ENCODE measurements at regions not wholly inside any gene's neighbourhood (a gene's known extent, or its start where the extent isn't known, plus 50 kb on each side); places are given as distances from the start of the nearest gene placed in this dataset.
"Not testable (repeated sequence)": the region's sequence is repeated elsewhere in the genome, so short reads cannot be mapped to it uniquely, and the experiment has no call there.

GRCh38 chr5:108579236-108579635 lies 168.5 kb upstream of the FER start:
- DNase-seq, result no peak

DNA sequence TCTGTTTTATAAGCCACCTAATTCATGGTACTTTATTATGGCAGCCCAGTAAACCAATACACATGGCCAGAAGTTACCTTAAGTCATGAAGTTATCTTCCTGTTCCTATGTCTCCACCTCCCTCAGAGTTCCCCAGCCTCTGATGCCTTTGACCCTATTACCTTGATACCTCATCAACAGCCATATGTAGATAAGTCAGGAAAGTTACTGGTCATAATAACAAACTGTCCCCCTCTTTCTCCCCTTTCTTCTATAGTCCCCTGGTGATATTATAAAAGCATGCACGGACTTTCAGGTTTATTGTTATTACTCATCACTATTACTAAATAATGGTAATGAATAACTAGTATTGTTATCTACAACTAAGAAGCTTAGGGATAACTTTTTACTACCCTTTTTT lies 168.9 kb upstream of the FER start:
- DNase-seq, result no peak

GRCh38 chr5:108567429-108567828 lies 180.3 kb upstream of the FER start:
- DNase-seq, result no peak

DNA sequence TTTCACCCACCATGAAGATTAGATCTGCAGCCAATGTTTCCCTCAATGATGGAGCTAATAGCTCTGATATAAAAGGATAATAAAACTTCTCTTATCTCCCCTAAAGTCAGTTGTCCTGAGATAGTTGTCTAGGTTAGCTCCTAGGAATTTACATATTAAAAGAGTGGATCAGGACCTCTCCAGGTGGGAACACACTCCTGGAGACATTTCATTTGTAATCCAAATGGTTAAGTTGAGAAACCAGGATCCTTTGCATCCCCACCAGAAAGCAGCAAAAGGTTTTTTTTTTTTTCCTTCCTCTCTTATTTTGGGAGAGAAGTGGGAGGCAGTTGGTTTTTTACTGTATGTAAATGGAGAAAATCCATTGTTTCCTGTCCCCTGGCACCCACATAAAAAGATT lies 182.5 kb upstream of the FBXL17 start:
- DNase-seq, result no peak

DNA sequence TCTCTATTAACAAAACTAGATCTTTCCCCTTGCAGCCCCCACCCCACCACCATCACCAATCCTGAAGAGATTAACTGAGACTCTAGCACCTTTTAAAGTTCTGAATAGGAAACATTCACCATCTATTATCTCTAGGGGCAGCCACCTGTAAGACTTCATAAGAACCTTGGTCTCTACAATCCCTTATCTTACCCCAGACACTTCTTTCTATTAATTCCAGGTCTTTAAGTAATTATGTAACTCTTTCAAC lies 180.2 kb upstream of the FBXL17 start:
- DNase-seq, result no peak

DNA sequence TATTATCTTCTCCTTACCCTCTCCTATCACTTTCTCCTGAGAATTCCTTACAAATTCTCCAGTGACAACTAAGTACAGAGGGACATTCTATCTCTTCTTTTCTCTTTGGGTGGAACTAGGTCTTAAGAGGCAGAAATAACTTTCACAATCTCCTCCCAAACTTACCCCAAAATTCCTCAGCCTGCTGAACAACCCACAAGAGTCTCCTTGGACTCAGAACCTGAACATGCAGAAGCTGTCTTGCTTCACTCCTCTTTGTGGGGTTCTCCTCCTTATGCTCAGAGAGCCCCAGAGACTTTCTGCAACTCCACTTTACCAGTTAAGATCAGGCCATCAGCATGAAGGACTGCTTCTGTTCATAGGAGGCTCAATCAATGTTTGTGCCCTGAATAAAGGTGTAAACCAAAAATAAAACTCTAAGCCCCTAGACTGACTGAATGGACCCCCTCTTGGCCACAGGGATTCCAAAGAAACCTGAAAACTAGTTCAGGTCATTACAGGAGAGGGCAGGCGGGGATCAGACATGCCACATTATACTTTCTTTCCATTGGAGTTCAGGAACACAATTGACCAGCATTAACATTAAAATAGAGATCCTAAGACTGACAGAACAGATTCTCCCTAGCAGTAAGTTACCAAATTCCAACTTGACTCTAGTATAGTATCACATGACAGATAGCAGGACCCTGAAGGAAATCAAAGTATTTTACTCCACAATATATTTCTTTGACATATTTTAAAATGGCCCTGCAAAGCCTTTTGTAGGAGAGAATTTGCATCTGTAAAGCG lies 179.7 kb upstream of the FBXL17 start:
- DNase-seq, result no peak

GRCh38 chr5:108560581-108560980 lies 178.7 kb upstream of the FBXL17 start:
- peak; percentile 14 for DNase-seq

DNA sequence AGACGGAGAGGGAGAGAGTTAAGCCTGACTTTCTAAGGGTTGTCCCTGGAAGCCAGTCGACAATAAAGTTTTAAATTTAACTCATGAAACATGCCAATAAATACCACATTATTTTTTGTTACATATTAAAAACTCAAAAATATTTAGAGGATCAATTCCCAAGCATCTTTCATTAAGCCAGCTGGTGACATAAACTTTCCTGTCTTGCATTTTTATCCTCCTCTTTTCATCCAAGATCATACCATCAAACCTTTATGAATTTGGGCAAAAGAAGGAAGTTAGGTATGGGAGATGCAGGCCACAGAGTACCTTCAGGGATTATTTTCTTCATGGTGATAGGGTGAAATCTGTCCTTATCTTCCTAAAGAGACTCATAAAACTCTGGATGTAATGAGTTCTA lies 178.3 kb upstream of the FBXL17 start:
- DNase-seq, result no peak

GRCh38 chr5:108558840-108559239 lies 176.9 kb upstream of the FBXL17 start:
- not testable (repeated sequence) for DNase-seq

GRCh38 chr5:108558142-108558541 lies 176.2 kb upstream of the FBXL17 start:
- not testable (repeated sequence) for DNase-seq

DNA sequence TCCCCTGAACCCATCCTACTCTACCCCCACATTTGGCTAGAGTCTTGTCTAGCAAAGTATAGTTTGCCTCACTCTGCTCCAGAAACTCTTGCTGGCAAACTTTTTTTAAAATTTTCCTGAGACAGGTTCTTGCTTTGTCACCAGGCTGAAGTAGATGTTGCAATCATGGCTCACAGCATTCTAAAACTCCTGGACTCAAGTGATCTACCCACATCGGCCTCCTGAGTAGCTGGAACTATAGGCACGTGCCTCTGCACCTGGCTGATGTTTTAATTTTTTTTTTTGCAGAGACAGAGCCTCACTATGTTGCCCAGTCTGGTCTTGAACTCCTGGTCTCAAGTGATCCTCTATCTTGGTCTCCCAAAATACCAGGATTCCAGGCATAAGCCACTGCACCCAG lies 175.8 kb upstream of the FBXL17 start:
- DNase-seq, result no peak

DNA sequence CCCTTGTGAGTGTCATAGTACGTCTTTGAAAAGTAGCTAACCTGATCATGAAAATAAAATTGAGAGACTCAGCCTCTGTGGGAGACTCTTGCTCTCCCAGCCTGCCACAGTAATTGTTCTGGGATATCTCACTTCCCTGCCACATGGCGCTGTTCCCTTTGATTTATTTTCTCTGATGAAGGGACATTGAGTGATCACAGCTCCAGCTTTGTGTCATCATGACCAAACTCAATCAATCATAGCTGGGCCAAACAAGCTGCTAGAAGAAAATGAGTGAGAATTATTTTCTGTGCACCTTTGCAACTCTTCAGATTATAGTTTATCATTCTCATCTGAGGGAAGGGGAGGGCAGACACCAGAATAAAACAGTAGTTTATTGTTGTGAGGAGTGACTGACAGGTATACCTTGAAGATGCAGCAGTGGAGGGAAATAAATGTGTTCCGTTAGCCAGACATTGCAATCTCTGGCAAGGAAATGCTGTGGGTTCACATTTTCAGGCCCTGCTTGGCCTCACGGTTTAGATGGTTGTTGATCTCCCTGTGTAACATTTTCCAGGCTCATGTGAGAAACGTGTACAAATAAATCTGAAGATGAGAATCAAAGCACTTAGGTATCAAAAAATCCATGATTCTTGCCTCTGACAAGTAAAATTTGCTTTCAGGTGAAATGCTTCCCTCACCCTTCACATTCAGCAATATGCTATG lies 174.7 kb upstream of the FBXL17 start:
- DNase-seq, result no peak

GRCh38 chr5:108548684-108549596 lies 167.0 kb upstream of the FBXL17 start:
- no peak for DNase-seq

DNA sequence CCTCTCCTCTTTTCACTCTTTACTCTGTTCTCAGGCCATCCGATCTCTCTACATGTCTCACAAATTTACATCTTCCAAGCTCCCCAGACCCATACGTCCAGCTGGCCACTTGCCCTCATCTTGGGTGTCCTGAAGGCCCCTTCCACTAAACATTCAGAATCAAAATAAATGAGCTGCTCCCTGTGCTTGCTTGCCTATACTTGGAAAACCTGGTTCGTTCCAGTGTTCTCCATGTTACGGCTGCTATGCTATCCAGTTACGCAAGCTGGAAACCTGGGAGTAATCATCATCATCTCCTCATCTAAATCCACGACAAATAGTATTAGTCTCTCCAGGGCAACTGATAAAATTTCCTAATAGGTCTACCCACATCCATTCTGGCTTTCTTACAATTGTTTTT lies 165.0 kb upstream of the FBXL17 start:
- no peak for DNase-seq

DNA sequence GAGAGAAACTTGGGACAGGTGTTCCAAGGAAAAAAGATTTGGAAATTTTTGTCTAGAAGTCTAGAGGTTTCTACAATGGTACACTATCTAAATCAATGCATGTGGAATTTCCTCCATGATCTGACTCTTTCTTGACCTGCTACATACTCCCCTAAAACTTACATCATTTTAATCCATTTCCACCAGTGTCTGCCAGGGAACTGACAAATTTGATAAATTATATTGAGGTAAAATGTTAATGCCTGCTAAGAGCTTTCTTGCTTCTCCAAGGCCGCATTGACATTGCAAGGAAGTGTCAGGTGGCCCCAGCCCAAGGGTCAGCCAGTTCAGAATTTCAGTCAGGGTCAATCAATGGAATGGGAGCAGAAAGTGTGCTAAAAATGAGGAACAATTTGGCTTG lies 163.4 kb upstream of the FBXL17 start:
- no peak for DNase-seq

GRCh38 chr5:108543486-108543885 lies 161.6 kb upstream of the FBXL17 start:
- no peak for DNase-seq

- DNase-seq, result no peak
Observed at GRCh38 chr5:108541836-108542235, 159.9 kb upstream of the FBXL17 start.

DNA sequence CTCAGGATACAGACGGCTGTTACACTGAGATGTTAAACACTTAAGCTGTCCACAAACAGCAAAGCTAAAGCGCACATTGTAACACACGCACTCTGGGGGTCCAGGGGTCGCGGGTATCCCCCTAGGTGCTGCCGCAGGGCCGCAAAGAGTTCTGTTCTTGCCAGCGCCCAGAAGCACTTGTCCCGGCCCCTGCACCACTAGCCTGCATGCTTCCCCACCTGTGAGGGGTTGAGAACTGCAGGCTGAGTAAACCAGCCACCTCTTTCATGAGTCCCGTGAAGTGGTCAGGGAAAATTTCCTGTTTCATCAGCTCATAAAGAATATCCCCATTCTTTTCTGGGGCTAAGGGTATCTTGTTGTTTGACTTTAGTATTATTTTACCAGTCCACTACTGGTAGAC lies 154.4 kb upstream of the FBXL17 start:
- DNase-seq, result no peak

GRCh38 chr5:108532129-108532445 lies 150.2 kb upstream of the FBXL17 start:
- not testable (repeated sequence) for DNase-seq

- DNase-seq, result no peak
Observed at GRCh38 chr5:108531367-108532128, 149.7 kb upstream of the FBXL17 start.

DNA sequence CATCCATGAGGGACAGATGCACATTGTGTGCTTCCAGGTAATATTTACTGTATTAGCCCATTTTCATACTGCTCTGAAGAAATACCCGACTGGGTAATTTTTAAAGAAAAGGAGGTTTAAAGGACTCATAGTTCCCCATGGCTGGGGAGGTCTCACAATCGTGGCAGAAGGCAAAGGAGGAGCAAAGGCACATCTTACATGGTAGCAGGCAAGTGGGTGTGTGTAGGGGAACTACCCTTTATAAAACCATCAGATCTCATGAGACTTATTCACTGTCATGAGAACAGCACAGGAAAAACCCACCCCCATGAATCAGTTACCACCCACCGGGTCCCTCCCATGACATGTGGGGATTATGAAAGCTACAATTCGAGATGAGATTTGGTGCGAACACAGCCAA lies 148.8 kb upstream of the FBXL17 start:
- no peak for DNase-seq

DNA sequence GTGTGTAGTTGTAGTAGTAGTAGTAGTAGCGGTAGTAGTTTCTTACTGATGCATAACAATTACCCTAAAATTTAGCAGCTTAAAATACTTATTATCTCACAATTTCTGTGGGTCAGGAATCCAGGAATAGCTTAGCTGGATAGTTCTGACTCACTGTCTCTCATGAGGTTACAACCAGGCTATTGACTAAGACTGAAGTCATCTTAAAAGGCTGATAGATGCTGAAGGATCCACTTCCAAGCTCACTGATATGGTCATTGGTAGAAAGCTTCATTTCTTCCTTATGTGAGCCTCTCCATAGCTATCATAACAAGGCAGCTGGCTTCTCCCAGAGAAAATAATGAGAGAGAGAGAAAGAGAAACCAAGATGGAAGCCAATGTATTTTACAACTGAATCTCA lies 147.5 kb upstream of the FBXL17 start:
- no peak for DNase-seq

DNA sequence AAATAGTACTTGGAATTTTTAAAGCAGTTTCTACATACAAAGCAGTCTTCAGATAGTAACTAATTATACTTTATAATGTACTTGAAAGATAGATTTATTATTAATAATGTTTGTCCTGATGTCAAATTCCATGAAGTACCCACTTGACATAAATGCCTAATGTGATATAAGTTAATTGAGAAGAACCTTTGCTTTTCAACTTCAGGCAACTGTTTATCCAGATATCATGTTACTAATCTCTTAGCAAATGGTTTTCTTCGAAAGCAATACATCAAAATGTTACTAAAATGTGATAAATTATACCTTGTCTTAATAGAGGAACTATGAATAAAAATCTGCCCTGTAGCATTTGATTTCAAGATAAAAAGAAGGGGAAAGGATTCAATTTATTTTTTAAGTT lies 146.8 kb upstream of the FBXL17 start:
- no peak for DNase-seq

Measured in T1000 (cell line).